H1 (cell line): ENCODE measurements at regions not wholly inside any gene's neighbourhood (a gene's known extent, or its start where the extent isn't known, plus 50 kb on each side); places are given as distances from the start of the nearest gene placed in this dataset.

Source experiments
- FOSL1 ChIP-seq: IDR thresholded peaks from 2 replicates; pipeline ENCODE4 v1.6.1; 2011; ENCODE audit warnings: mild to moderate bottlenecking, low read depth, low read length, moderate library complexity; ENCODE audit not compliant: insufficient read depth
- HDAC2 ChIP-seq, 2 experiments: fragments of 300-600 bp in 1 of 2; sonication (generic) in 1 of 2; IDR thresholded peaks; 2 replicates each; pipeline ENCODE4 v1.6.1; 2011 to 2012; ENCODE audit warnings: low read depth in 2 of 2, low read length in 2 of 2, mild to moderate bottlenecking in 2 of 2, moderate library complexity in 2 of 2, borderline replicate concordance in 1 of 2, inconsistent platforms in 1 of 2
- RAD21 ChIP-seq, 2 experiments: IDR thresholded peaks in 1 of 2; conservative IDR thresholded peaks in 1 of 2; 2 replicates each; pipeline ENCODE4 v1.6.1; 2011; ENCODE audit warnings: low read depth in 2 of 2, low read length in 2 of 2, improper control_type of control experiment in 1 of 2, inconsistent platforms in 1 of 2, mild to moderate bottlenecking in 1 of 2, moderate library complexity in 1 of 2
- RNF2 ChIP-seq: fragments of 200-900, 300-1000 bp; sonication (generic); IDR thresholded peaks from 2 replicates; pipeline ENCODE4 v1.7.1; 2016; ENCODE audit warnings: borderline replicate concordance, low read depth, mild to moderate bottlenecking, antibody characterized with exemption, low read length; ENCODE audit not compliant: poor library complexity, severe bottlenecking; ENCODE audit errors: missing control alignments

DNA sequence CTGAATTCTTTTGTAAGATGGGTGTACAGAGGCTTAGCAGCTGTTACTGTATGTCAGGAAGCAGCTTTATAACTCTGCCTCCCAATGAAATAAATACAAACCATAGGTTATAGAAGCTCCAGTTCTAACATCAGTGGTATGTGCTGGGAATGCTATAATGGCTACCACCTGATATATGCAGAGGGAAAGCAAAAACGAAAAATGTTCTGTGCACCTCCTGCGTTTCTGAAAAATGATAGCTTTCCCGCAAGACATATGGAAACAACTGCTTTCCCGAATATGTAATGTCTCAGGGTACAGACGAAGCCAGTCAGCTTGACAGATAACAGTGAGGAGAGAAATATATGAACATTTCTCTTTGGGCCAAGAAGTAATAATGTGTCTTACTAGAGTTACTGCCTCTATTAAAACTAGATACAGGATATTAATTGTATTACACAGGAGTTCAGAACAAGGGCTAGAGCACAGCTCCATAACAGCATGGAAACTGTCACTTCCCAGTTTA lies 517.0 kb upstream of the NRSN1 start (continued):
- TF ChIP-seq RNF2 (no peak), HDAC2 (IDR thresholded peaks at IDR 0.05; ENCODE audit: borderline replicate concordance in 1 of 2, low read depth in 2 of 2, low read length in 2 of 2) (no peak), RAD21 (IDR thresholded peaks at IDR 0.05 in 1 of 2, conservative IDR thresholded peaks at IDR 0.05 in 1 of 2; ENCODE audit: low read depth in 2 of 2, low read length in 2 of 2) (no peak), FOSL1 (no peak)
